SK-N-MC (cell line): ENCODE measurements at regions not wholly inside any gene's neighbourhood (a gene's known extent, or its start where the extent isn't known, plus 50 kb on each side); places are given as distances from the start of the nearest gene placed in this dataset.

Experiments
- DNase-seq: peaks from one replicate; pipeline ENCODE4 v3.0.0-alpha.2; 2011; ENCODE audit warnings: low read depth, low spot score
- H3K27ac ChIP-seq: fragments of 200-600 bp; sonication (generic); 2 replicates; pipeline ENCODE4 v1.5.1; 2016; ENCODE audit warnings: mixed run types
- H3K36me3 ChIP-seq: fragments of 200-600 bp; sonication (generic); 2 replicates; pipeline ENCODE4 v1.6.1; 2017; ENCODE audit warnings: antibody characterized with exemption, low read length, mixed read lengths; ENCODE audit not compliant: insufficient read depth
- H3K4me3 ChIP-seq: fragments of 200-600 bp; sonication (generic); 2 replicates; pipeline ENCODE4 v1.5.1; 2016
- H3K9ac ChIP-seq: fragments of 200-600 bp; sonication (generic); 2 replicates; pipeline ENCODE4 v1.8.0; 2017; ENCODE audit warnings: mixed run types, mixed read lengths; ENCODE audit not compliant: insufficient read length
- H3K9me3 ChIP-seq: fragments of 200-600 bp; sonication (generic); 2 replicates; pipeline ENCODE4 v1.6.1; 2017; ENCODE audit warnings: low read depth, mild to moderate bottlenecking, antibody characterized with exemption, low read length, moderate library complexity, mixed read lengths
- EZH2 ChIP-seq: fragments of 200-600 bp; sonication (generic); IDR thresholded peaks from one replicate; pipeline ENCODE4 v1.6.1; 2017; ENCODE audit warnings: antibody characterized with exemption
- FOXP2 ChIP-seq: optimal IDR thresholded peaks from 2 replicates; pipeline ENCODE3; 2011; ENCODE audit warnings: mild to moderate bottlenecking, moderate library complexity; ENCODE audit not compliant: insufficient read depth; ENCODE audit errors: extremely low read length, control extremely low read depth
- POLR2AphosphoS5 ChIP-seq: IDR thresholded peaks from 2 replicates; pipeline ENCODE4 v1.6.1; 2012; ENCODE audit warnings: mild to moderate bottlenecking, low read depth, low read length, borderline replicate concordance

DNA sequence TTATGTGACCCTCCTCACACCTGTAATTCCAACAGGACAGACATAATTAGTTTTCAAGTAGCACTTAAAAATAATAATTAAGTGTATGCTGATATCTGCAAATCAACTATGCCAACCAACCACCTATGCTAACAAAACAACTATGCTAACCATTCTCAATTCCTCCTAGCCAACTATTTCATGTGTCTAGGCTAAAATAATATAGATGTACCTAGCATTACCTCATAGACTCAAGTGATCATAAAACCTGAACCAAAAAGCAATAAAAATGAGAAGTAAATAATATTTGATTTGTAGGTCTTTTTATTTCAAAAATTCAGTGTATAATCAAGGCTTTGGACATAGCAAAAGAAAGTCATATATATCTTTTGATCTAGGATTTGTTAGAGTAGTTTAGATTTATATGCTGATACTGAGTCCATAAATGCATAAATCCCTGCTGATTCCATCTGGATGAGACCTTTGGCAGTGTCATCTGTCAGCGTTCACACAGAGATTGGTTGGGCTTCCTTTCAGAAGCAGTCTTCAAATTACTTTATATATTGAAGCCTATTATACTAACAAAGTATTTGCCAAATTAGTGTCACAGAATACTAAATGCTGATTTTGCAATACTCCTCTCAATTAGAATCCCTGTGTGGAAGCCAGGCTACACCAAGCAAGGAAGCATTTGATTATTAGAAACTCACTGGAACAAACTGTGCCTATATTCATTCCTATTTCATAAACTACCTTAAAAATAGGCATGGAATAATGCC, 101.4 kb upstream of the PPM1H start:
- H3K9me3 ChIP-seq = 0 out of 2 replicates have a peak, but pooled peaks cover 3% of the 10 kb centered on the region
- TF ChIP-seq POLR2AphosphoS5 (no peak), EZH2 (no peak), FOXP2 (no peak)
- H3K27ac ChIP-seq = no peak overlapping the region
- no peak for DNase-seq
- H3K4me3 ChIP-seq = no peak overlapping the region
- H3K9ac ChIP-seq = no peak overlapping the region
- no peaks in the 10 kb centered on the region for H3K36me3 ChIP-seq

GRCh38 chr12:63034601-63035000, 99.7 kb upstream of the PPM1H start:
- Histone ChIP-seq H3K27ac (no peak overlapping the region), H3K9ac (no peak overlapping the region), H3K9me3 (0 out of 2 replicates have a peak, but pooled peaks cover 3% of the 10 kb centered on the region), H3K4me3 (no peak overlapping the region), H3K36me3 (no peaks in the 10 kb centered on the region)
- no peak for DNase-seq
- TF ChIP-seq FOXP2 (no peak), EZH2 (no peak), POLR2AphosphoS5 (no peak)

GRCh38 chr12:63029676-63030075, 94.7 kb upstream of the PPM1H start:
- no peak for DNase-seq
- no peak overlapping the region for H3K27ac ChIP-seq
- H3K9ac ChIP-seq = no peak overlapping the region
- H3K36me3 ChIP-seq = no peaks in the 10 kb centered on the region
- H3K9me3 ChIP-seq = 0 out of 2 replicates have a peak, but pooled peaks cover 3% of the 10 kb centered on the region
- TF ChIP-seq FOXP2 = no peak
- TF ChIP-seq POLR2AphosphoS5 = no peak
- no peak for TF ChIP-seq EZH2
- H3K4me3 ChIP-seq = no peak overlapping the region

GRCh38 chr12:63028951-63029350, 94.0 kb upstream of the PPM1H start:
- 0 out of 2 replicates have a peak, but pooled peaks cover 3% of the 10 kb centered on the region for H3K9me3 ChIP-seq
- H3K36me3 ChIP-seq = no peaks in the 10 kb centered on the region
- DNase-seq = no peak
- no peak overlapping the region for H3K27ac ChIP-seq
- TF ChIP-seq EZH2 (no peak), POLR2AphosphoS5 (no peak), FOXP2 (no peak)
- no peak overlapping the region for H3K4me3 ChIP-seq
- H3K9ac ChIP-seq = no peak overlapping the region

DNA sequence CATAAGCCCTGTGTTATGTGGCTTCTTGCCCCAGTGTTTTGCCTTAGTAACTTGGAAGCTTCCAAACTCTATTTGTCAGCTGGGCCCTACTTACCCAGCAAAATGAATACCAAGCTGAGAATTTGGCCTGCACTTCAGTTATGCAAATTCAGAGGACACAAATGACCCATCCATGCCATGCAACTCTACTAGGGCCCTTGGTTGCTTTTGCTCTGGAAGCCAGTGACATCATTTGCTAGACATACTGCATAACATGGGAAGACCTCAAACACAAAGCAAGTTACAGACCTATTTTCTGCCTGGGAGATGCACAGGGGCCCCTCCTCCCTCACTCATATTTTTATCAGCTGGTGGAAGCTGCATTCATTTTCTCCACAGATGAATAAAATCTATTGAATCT, 90.2 kb upstream of the PPM1H start:
- no peak overlapping the region for H3K27ac ChIP-seq
- H3K4me3 ChIP-seq = no peak overlapping the region
- H3K36me3 ChIP-seq = no peaks in the 10 kb centered on the region
- TF ChIP-seq POLR2AphosphoS5 = no peak
- TF ChIP-seq FOXP2 = no peak
- no peak for TF ChIP-seq EZH2
- no peaks in the 10 kb centered on the region for H3K9me3 ChIP-seq
- H3K9ac ChIP-seq = no peak overlapping the region
- no peak for DNase-seq

DNA sequence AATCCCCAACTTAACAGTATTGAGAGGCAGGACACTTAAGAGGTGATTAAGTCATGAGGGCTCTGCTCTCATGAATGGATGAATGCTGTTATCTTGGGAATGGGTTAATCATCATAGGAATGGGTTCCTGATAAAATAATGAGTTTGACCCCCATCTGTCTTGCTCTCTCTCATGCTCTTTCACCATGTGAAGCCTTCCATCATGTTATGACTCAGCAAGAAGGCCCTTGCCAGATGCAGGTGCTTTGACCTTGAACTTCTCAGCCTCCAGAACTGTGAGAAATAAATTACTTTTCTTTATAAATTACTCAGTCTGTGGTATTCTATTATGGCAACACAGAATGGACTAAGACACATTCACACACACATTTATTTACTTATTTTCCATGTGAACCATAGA, 89.0 kb upstream of the PPM1H start:
- Histone ChIP-seq H3K27ac (no peak overlapping the region), H3K4me3 (no peak overlapping the region), H3K9me3 (no peaks in the 10 kb centered on the region), H3K9ac (no peak overlapping the region), H3K36me3 (no peaks in the 10 kb centered on the region)
- DNase-seq = no peak
- TF ChIP-seq FOXP2 (no peak), EZH2 (no peak), POLR2AphosphoS5 (no peak)

DNA sequence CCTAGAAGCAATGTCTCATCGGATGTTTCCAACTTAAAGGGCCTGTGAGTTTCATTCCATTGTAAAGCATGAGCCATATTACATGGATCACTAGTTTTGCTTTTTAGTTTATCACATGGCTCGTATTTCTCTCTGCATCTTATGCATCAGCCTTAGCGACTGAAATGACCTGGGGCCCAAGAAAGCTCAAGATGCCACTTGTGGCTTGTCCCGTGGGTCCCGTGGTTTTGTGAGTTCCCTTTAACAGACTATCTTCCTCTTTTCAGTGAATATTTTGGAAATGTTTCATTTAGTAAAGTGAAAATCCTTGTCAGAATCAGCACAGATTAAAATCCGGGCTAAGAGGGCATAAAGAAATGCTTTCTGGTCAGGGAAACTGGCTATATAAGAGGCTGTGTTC, 86.2 kb upstream of the PPM1H start:
- no peak for DNase-seq
- TF ChIP-seq FOXP2 (no peak), EZH2 (no peak), POLR2AphosphoS5 (no peak)
- no peak overlapping the region for H3K27ac ChIP-seq
- no peak overlapping the region for H3K9ac ChIP-seq
- no peaks in the 10 kb centered on the region for H3K36me3 ChIP-seq
- H3K4me3 ChIP-seq = no peak overlapping the region
- no peaks in the 10 kb centered on the region for H3K9me3 ChIP-seq

DNA sequence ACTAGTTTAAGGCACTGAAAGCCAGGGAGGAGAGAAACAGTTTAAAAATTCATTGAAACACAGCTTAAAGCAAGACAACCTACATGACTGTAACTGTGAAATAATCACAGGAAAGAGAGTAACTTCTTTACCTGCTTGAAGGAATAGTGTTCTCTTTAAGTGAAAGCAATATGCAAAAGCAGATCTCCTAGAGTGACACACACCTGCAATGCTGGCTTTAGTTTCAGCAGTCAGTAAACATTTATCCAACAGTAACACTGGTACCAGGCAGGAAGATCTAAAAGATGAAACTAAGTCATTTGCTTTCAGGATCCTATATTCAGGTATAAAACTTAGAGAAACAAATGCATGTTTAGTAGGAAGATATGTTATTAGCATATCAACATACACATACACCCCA, 85.3 kb upstream of the PPM1H start:
- no peak for DNase-seq
- Histone ChIP-seq H3K9ac (no peak overlapping the region), H3K4me3 (no peak overlapping the region), H3K9me3 (no peaks in the 10 kb centered on the region), H3K27ac (no peak overlapping the region), H3K36me3 (no peaks in the 10 kb centered on the region)
- no peak for TF ChIP-seq EZH2
- no peak for TF ChIP-seq POLR2AphosphoS5
- no peak for TF ChIP-seq FOXP2

- TF ChIP-seq FOXP2 (no peak), POLR2AphosphoS5 (no peak), EZH2 (no peak)
Measured at GRCh38 chr12:63018273-63018672, 83.3 kb upstream of the PPM1H start.

More at GRCh38 chr12:63018273-63018672, 83.3 kb upstream of the PPM1H start:
- H3K27ac ChIP-seq = no peak overlapping the region
- H3K9ac ChIP-seq = no peak overlapping the region
- no peak for DNase-seq
- no peaks in the 10 kb centered on the region for H3K9me3 ChIP-seq
- no peaks in the 10 kb centered on the region for H3K36me3 ChIP-seq
- no peak overlapping the region for H3K4me3 ChIP-seq
